ENCODE measurements at regions not wholly inside any gene's neighbourhood (a gene's known extent, or its start where the extent isn't known, plus 50 kb on each side); places are given as distances from the start of the nearest gene placed in this dataset.
A peak's percentile ranks its signal among the peaks of the same experiment; 100 is the strongest.
"Not testable (repeated sequence)": the region's sequence is repeated elsewhere in the genome, so short reads cannot be mapped to it uniquely, and the experiment has no call there.

- peak overlapping the region; percentile 2 for H3K27ac Mint-ChIP-seq
- H3K4me3 Mint-ChIP-seq = no peak overlapping the region
- DNase-seq = no peak
- H3K27me3 Mint-ChIP-seq = no peaks in the 10 kb centered on the region
- POLR2A ChIA-PET = interaction anchor here (2.0 kb wide), 1 partner anchor 8 kb away, joined by 7 read pairs; no protein-coding TSS in a partner anchor
- H3K36me3 Mint-ChIP-seq = no peaks in the 10 kb centered on the region
- peaks cover 5% of the 10 kb centered on the region for H3K4me1 Mint-ChIP-seq
- H3K9me3 Mint-ChIP-seq = no peaks in the 10 kb centered on the region
- no peak for ATAC-seq (ENCODE audit: low read depth)
Measured at GRCh38 chr3:196135693-196136639, 54.1 kb upstream of the TFRC start.

- ATAC-seq (ENCODE audit: low read depth) (no peak), DNase-seq (no peak)
- H3K27me3 Mint-ChIP-seq = no peaks in the 10 kb centered on the region
- H3K4me1 Mint-ChIP-seq = peaks cover 7% of the 10 kb centered on the region
- H3K27ac Mint-ChIP-seq = no peak overlapping the region
- POLR2A ChIA-PET = no interaction called here
- no peaks in the 10 kb centered on the region for H3K9me3 Mint-ChIP-seq
- H3K4me3 Mint-ChIP-seq = no peak overlapping the region
- no peaks in the 10 kb centered on the region for H3K36me3 Mint-ChIP-seq
Measured at GRCh38 chr3:196134691-196135090, 52.8 kb upstream of the TFRC start.

DNA sequence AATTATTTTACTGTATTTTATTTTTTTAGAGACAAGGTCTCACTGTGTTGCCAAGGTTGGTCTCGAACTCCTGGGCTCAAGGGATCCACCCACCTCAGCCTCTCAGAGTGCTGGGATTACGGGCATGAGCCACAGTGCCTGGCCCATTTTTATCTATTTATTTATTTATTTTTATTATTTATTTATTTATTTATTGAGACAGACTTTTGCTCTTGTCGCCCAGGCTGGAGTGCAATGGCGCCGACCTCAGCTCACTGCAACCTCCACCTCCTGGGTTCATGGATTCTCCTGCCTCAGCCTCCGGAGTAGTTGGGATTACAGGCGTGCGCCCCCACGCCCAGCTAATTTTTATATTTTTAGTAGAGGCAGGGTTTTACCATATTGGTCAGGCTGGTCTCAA is 52.0 kb upstream of the TFRC start:
- POLR2A ChIA-PET; H3K4me3 Mint-ChIP-seq; DNase-seq; H3K27me3 Mint-ChIP-seq; H3K36me3 Mint-ChIP-seq; ATAC-seq (ENCODE audit: low read depth); H3K4me1 Mint-ChIP-seq; H3K27ac Mint-ChIP-seq; H3K9me3 Mint-ChIP-seq: not testable (repeated sequence)

DNA sequence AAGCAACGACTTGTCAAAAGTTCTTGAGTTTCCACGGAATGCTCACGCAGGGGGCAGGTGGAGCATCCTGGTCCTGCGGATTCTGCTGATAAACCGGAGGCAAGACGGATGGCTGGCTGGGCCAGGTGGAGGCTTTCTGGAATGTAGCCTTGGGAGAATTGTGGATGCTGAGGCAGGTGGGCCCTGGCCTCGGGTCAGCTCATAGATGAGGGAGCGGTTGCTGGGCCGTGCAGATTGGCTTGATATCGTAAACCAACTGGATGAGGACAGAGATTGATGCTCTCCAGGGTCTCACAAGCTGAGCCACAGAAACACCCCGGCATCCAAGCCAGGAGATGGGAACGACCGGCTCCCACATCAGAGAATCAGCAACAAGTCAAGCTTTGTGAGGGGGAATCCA is 50.0 kb upstream of the TFRC start:
- H3K27ac Mint-ChIP-seq = no peak overlapping the region
- peaks cover 18% of the 10 kb centered on the region for H3K4me1 Mint-ChIP-seq
- no peaks in the 10 kb centered on the region for H3K9me3 Mint-ChIP-seq
- H3K4me3 Mint-ChIP-seq = no peak overlapping the region
- POLR2A ChIA-PET = no interaction called here
- no peaks in the 10 kb centered on the region for H3K27me3 Mint-ChIP-seq
- no peak for DNase-seq
- no peaks in the 10 kb centered on the region for H3K36me3 Mint-ChIP-seq
- no peak for ATAC-seq (ENCODE audit: low read depth)

All from activated naive CD8-positive, alpha-beta T cell treated with anti-CD3 and anti-CD28 coated beads, Interleukin-2, amount 10 ng/mL, durations not matched to agents 7 days and 5 days (primary cell).